HEK293 (cell line): ENCODE measurements at regions not wholly inside any gene's neighbourhood (a gene's known extent, or its start where the extent isn't known, plus 50 kb on each side); places are given as distances from the start of the nearest gene placed in this dataset.
"Not testable (repeated sequence)": the region's sequence is repeated elsewhere in the genome, so short reads cannot be mapped to it uniquely, and the experiment has no call there.

Source experiments
- CTCF ChIA-PET: fragments of 350-600 bp; formaldehyde crosslinking; extraction: SDS; loops from one replicate; lab custom pipeline; 2021; ENCODE audit warnings: antibody characterized with exemption; lab: Yijun Ruan, JAX
- POLR2A ChIA-PET: fragments of 300-600 bp; formaldehyde crosslinking; extraction: SDS; loops from one replicate; lab custom pipeline; 2020; ENCODE audit warnings: antibody characterized with exemption, inconsistent platforms; lab: Yijun Ruan, JAX
- H3K27ac ChIP-seq: fragments of 200-500 bp; sonication (Bioruptor generic); 2 replicates; pipeline ENCODE4 v1.5.1; 2014; ENCODE audit warnings: low read depth, low read length, control low read depth, inconsistent platforms; ENCODE audit errors: extremely low read depth
- H3K36me3 ChIP-seq, 2 experiments: fragments of 200-500 bp in 1 of 2; sonication (Bioruptor generic) in 1 of 2; 1 replicate in 1 of 2; 2 replicates in 1 of 2; pipeline ENCODE4 v1.5.1; 2014 to 2017; ENCODE audit warnings: inconsistent platforms in 2 of 2, low read length in 2 of 2; ENCODE audit not compliant: control insufficient read depth in 2 of 2, insufficient read depth in 1 of 2
- H3K4me1 ChIP-seq: fragments of 200-500 bp; sonication (Bioruptor generic); 2 replicates; pipeline ENCODE4 v1.5.1; 2014; ENCODE audit warnings: mild to moderate bottlenecking, low read length, inconsistent platforms; ENCODE audit not compliant: control insufficient read depth, insufficient read depth
- H3K4me3 ChIP-seq: 2 replicates; pipeline ENCODE4 v1.5.1; 2011; ENCODE audit warnings: low read depth, mild to moderate bottlenecking, control low read depth, low read length, moderate library complexity
- H3K9me3 ChIP-seq: fragments of 200-500 bp; sonication (Bioruptor generic); 2 replicates; pipeline ENCODE4 v1.5.1; 2014; ENCODE audit warnings: low read depth, low read length, inconsistent platforms; ENCODE audit not compliant: control insufficient read depth, insufficient read depth
- AEBP2 ChIP-seq: fragments of 450-650 bp; formaldehyde crosslinking; IDR thresholded peaks from 2 replicates; pipeline ENCODE4 v1.5.1; 2016; ENCODE audit warnings: missing biosample characterization, missing genetic modification characterization, borderline replicate concordance
- FEZF1 ChIP-seq: fragments of 450-650 bp; formaldehyde crosslinking; IDR thresholded peaks from 2 replicates; pipeline ENCODE4 v1.5.1; 2016; ENCODE audit warnings: missing biosample characterization, missing genetic modification characterization
- GFI1B ChIP-seq: fragments of 450-650 bp; formaldehyde crosslinking; IDR thresholded peaks from 2 replicates; pipeline ENCODE4 v1.5.1; 2016; ENCODE audit warnings: missing biosample characterization, missing genetic modification characterization
- HIC1 ChIP-seq: fragments of 450-650 bp; formaldehyde crosslinking; IDR thresholded peaks from 2 replicates; pipeline ENCODE4 v1.5.1; 2016; ENCODE audit warnings: missing biosample characterization, missing genetic modification characterization
- OSR2 ChIP-seq: fragments of 450-650 bp; formaldehyde crosslinking; IDR thresholded peaks from 2 replicates; pipeline ENCODE4 v1.5.1; 2016; ENCODE audit warnings: missing biosample characterization, missing genetic modification characterization
- PRDM10 ChIP-seq: fragments of 450-650 bp; formaldehyde crosslinking; IDR thresholded peaks from 2 replicates; pipeline ENCODE4 v1.5.1; 2016; ENCODE audit warnings: missing biosample characterization, missing genetic modification characterization
- SP3 ChIP-seq: fragments of 450-650 bp; formaldehyde crosslinking; IDR thresholded peaks from 2 replicates; pipeline ENCODE4 v1.5.1; 2016; ENCODE audit warnings: missing biosample characterization, missing genetic modification characterization
- ZFP37 ChIP-seq: fragments of 450-650 bp; formaldehyde crosslinking; IDR thresholded peaks from 2 replicates; pipeline ENCODE4 v1.5.1; 2016; ENCODE audit warnings: missing biosample characterization, missing genetic modification characterization
- ZNF132 ChIP-seq: fragments of 450-650 bp; formaldehyde crosslinking; IDR thresholded peaks from 2 replicates; pipeline ENCODE4 v1.5.1; 2017; ENCODE audit warnings: missing biosample characterization, missing genetic modification characterization, borderline replicate concordance
- ZNF140 ChIP-seq: fragments of 450-650 bp; formaldehyde crosslinking; IDR thresholded peaks from 2 replicates; pipeline ENCODE4 v1.5.1; 2016; ENCODE audit warnings: missing biosample characterization, missing genetic modification characterization
- ZNF18 ChIP-seq: fragments of 450-650 bp; formaldehyde crosslinking; IDR thresholded peaks from 2 replicates; pipeline ENCODE4 v1.5.1; 2016; ENCODE audit warnings: missing biosample characterization, missing genetic modification characterization
- ZNF19 ChIP-seq: fragments of 450-650 bp; formaldehyde crosslinking; IDR thresholded peaks from 2 replicates; pipeline ENCODE4; 2016; ENCODE audit warnings: missing biosample characterization, missing genetic modification characterization, low read depth
- ZNF211 ChIP-seq: fragments of 450-650 bp; formaldehyde crosslinking; IDR thresholded peaks from 2 replicates; pipeline ENCODE4 v1.5.1; 2016; ENCODE audit warnings: low read depth, missing biosample characterization, missing genetic modification characterization
- ZNF239 ChIP-seq: fragments of 450-650 bp; formaldehyde crosslinking; IDR thresholded peaks from 2 replicates; pipeline ENCODE4 v1.5.1; 2016; ENCODE audit warnings: missing biosample characterization, missing genetic modification characterization
- ZNF26 ChIP-seq: fragments of 450-650 bp; formaldehyde crosslinking; IDR thresholded peaks from 2 replicates; pipeline ENCODE4 v1.5.1; 2016; ENCODE audit warnings: missing biosample characterization, missing genetic modification characterization
- ZNF423 ChIP-seq: fragments of 450-650 bp; formaldehyde crosslinking; IDR thresholded peaks from 2 replicates; pipeline ENCODE4 v1.5.1; 2016; ENCODE audit warnings: missing biosample characterization, missing genetic modification characterization
- ZNF580 ChIP-seq: fragments of 450-650 bp; formaldehyde crosslinking; IDR thresholded peaks from 2 replicates; pipeline ENCODE4 v1.5.1; 2016; ENCODE audit warnings: missing biosample characterization, missing genetic modification characterization
- ZNF596 ChIP-seq: fragments of 450-650 bp; IDR thresholded peaks from 2 replicates; pipeline ENCODE4 v1.5.0; 2018; ENCODE audit warnings: missing biosample characterization, mild to moderate bottlenecking, missing genetic modification characterization, moderate library complexity
- ZNF654 ChIP-seq: fragments of 450-650 bp; formaldehyde crosslinking; IDR thresholded peaks from 2 replicates; pipeline ENCODE4 v1.5.1; 2016; ENCODE audit warnings: low read depth, missing biosample characterization, missing genetic modification characterization
- ZNF658 ChIP-seq: fragments of 450-650 bp; formaldehyde crosslinking; IDR thresholded peaks from 2 replicates; pipeline ENCODE4; 2016; ENCODE audit warnings: missing biosample characterization, missing genetic modification characterization

GRCh38 chr10:61257956-61258496, 195.2 kb downstream of the TMEM26 start (continued):
- TF ChIP-seq HIC1 (tag by site-specific recombination) = no peak
- no peak for TF ChIP-seq ZNF596 (tag by site-specific recombination)

- ChIA-PET POLR2A (no interaction called here), CTCF (no interaction called here)
- TF ChIP-seq ZNF658 (no peak), ZFP37 (tag by site-specific recombination) (no peak), SP3 (no peak), ZNF423 (tag by site-specific recombination) (no peak), ZNF239 (tag by site-specific recombination) (no peak), ZNF132 (tag by site-specific recombination) (no peak), ZNF140 (tag by site-specific recombination) (no peak)
- Histone ChIP-seq H3K27ac (no peak overlapping the region), H3K9me3 (no peaks in the 10 kb centered on the region), H3K4me3 (no peak overlapping the region), H3K36me3 (no peaks in the 10 kb centered on the region), H3K4me1 (no peaks in the 10 kb centered on the region)
Observed at GRCh38 chr10:61257136-61257535, 196.0 kb downstream of the TMEM26 start.

- POLR2A ChIA-PET, CTCF ChIA-PET, H3K9me3 ChIP-seq, H3K4me1 ChIP-seq, H3K36me3 ChIP-seq, H3K4me3 ChIP-seq, H3K27ac ChIP-seq: not testable (repeated sequence)
Observed at GRCh38 chr10:61252326-61252725, 200.9 kb downstream of the TMEM26 start.

- ChIA-PET CTCF (no interaction called here), POLR2A (no interaction called here)
- H3K4me1 ChIP-seq = no peaks in the 10 kb centered on the region
- H3K36me3 ChIP-seq = no peaks in the 10 kb centered on the region
- H3K4me3 ChIP-seq = no peak overlapping the region
- H3K9me3 ChIP-seq = no peaks in the 10 kb centered on the region
- H3K27ac ChIP-seq = no peak overlapping the region
- TF ChIP-seq OSR2 (no peak), GFI1B (tag by site-specific recombination) (no peak), ZNF211 (tag by site-specific recombination) (no peak), FEZF1 (no peak), ZNF19 (no peak), ZNF654 (tag by site-specific recombination) (no peak), PRDM10 (tag by site-specific recombination) (no peak), ZNF580 (tag by site-specific recombination) (no peak), ZNF26 (tag by site-specific recombination) (no peak), AEBP2 (no peak), ZNF18 (tag by site-specific recombination) (no peak)
Observed at GRCh38 chr10:61251089-61251488, 202.1 kb downstream of the TMEM26 start.
